ENCODE measurements at regions not wholly inside any gene's neighbourhood (a gene's known extent, or its start where the extent isn't known, plus 50 kb on each side); places are given as distances from the start of the nearest gene placed in this dataset.

- TF ChIP-seq, protein P1, sequence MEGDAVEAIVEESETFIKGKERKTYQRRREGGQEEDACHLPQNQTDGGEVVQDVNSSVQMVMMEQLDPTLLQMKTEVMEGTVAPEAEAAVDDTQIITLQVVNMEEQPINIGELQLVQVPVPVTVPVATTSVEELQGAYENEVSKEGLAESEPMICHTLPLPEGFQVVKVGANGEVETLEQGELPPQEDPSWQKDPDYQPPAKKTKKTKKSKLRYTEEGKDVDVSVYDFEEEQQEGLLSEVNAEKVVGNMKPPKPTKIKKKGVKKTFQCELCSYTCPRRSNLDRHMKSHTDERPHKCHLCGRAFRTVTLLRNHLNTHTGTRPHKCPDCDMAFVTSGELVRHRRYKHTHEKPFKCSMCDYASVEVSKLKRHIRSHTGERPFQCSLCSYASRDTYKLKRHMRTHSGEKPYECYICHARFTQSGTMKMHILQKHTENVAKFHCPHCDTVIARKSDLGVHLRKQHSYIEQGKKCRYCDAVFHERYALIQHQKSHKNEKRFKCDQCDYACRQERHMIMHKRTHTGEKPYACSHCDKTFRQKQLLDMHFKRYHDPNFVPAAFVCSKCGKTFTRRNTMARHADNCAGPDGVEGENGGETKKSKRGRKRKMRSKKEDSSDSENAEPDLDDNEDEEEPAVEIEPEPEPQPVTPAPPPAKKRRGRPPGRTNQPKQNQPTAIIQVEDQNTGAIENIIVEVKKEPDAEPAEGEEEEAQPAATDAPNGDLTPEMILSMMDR (IDR thresholded peaks at IDR 0.05; ENCODE audit: poor library complexity, severe bottlenecking) = no peak
- no peak for TF ChIP-seq EZH2 (IDR thresholded peaks at IDR 0.05; ENCODE audit: borderline replicate concordance, insufficient read depth, low read length, poor library complexity, severe bottlenecking)
- no peak for TF ChIP-seq RAD21 (conservative IDR thresholded peaks at IDR 0.05)
- TF ChIP-seq, protein P2, sequence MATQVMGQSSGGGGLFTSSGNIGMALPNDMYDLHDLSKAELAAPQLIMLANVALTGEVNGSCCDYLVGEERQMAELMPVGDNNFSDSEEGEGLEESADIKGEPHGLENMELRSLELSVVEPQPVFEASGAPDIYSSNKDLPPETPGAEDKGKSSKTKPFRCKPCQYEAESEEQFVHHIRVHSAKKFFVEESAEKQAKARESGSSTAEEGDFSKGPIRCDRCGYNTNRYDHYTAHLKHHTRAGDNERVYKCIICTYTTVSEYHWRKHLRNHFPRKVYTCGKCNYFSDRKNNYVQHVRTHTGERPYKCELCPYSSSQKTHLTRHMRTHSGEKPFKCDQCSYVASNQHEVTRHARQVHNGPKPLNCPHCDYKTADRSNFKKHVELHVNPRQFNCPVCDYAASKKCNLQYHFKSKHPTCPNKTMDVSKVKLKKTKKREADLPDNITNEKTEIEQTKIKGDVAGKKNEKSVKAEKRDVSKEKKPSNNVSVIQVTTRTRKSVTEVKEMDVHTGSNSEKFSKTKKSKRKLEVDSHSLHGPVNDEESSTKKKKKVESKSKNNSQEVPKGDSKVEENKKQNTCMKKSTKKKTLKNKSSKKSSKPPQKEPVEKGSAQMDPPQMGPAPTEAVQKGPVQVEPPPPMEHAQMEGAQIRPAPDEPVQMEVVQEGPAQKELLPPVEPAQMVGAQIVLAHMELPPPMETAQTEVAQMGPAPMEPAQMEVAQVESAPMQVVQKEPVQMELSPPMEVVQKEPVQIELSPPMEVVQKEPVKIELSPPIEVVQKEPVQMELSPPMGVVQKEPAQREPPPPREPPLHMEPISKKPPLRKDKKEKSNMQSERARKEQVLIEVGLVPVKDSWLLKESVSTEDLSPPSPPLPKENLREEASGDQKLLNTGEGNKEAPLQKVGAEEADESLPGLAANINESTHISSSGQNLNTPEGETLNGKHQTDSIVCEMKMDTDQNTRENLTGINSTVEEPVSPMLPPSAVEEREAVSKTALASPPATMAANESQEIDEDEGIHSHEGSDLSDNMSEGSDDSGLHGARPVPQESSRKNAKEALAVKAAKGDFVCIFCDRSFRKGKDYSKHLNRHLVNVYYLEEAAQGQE (IDR thresholded peaks at IDR 0.05; ENCODE audit: borderline replicate concordance) = no peak
- TF ChIP-seq POLR2AphosphoS5 (IDR thresholded peaks at IDR 0.05) = no peak
- TF ChIP-seq EP300 (conservative IDR thresholded peaks at IDR 0.05; ENCODE audit: poor library complexity, severe bottlenecking) = no peak
- TF ChIP-seq MXI1 (conservative IDR thresholded peaks at IDR 0.05; ENCODE audit: poor library complexity, severe bottlenecking) = no peak
These were observed 195.0 kb upstream of the EPHA3 start for GRCh38 chr3:88912294-88912877.

All from neural cell (in vitro differentiated cells).